ENCODE measurements at regions not wholly inside any gene's neighbourhood (a gene's known extent, or its start where the extent isn't known, plus 50 kb on each side); places are given as distances from the start of the nearest gene placed in this dataset.
A peak's percentile ranks its signal among the peaks of the same experiment; 100 is the strongest.

- no peak for TF ChIP-seq CTCF (conservative IDR thresholded peaks at IDR 0.05; ENCODE audit: low read depth, low read length)
- H3K4me3 ChIP-seq (ENCODE audit: low read depth, low read length), result no peak overlapping the region
- DNase-seq (ENCODE audit: low read depth), result no peak
Measured at GRCh38 chr15:25510146-25510545, 71.3 kb upstream of the UBE3A start.

GRCh38 chr15:25509703-25510102 is 70.9 kb upstream of the UBE3A start:
- DNase-seq (ENCODE audit: low read depth), result no peak
- no peak for TF ChIP-seq CTCF (conservative IDR thresholded peaks at IDR 0.05; ENCODE audit: low read depth, low read length)
- no peak overlapping the region for H3K4me3 ChIP-seq (ENCODE audit: low read depth, low read length)

GRCh38 chr15:25508369-25509002 is 69.7 kb upstream of the UBE3A start:
- no peak for DNase-seq (ENCODE audit: low read depth)
- no peak overlapping the region for H3K4me3 ChIP-seq (ENCODE audit: low read depth, low read length)
- peak; percentile 79 for TF ChIP-seq CTCF (conservative IDR thresholded peaks at IDR 0.05; ENCODE audit: low read depth, low read length)

- no peak overlapping the region for H3K4me3 ChIP-seq (ENCODE audit: low read depth, low read length)
- DNase-seq (ENCODE audit: low read depth), result no peak
- TF ChIP-seq CTCF (conservative IDR thresholded peaks at IDR 0.05; ENCODE audit: low read depth, low read length), result no peak
Measured at GRCh38 chr15:25504307-25504706, 65.5 kb upstream of the UBE3A start.

GRCh38 chr15:25501828-25502446 is 63.1 kb upstream of the UBE3A start:
- peak; percentile 64 for TF ChIP-seq CTCF (conservative IDR thresholded peaks at IDR 0.05; ENCODE audit: low read depth, low read length)
- H3K4me3 ChIP-seq (ENCODE audit: low read depth, low read length), result no peak overlapping the region
- DNase-seq (ENCODE audit: low read depth), result peak; percentile 6

- H3K4me3 ChIP-seq (ENCODE audit: low read depth, low read length), result no peak overlapping the region
- TF ChIP-seq CTCF (conservative IDR thresholded peaks at IDR 0.05; ENCODE audit: low read depth, low read length), result no peak
- no peak for DNase-seq (ENCODE audit: low read depth)
Measured at GRCh38 chr15:25498835-25499234, 60.0 kb upstream of the UBE3A start.

- no peak overlapping the region for H3K4me3 ChIP-seq (ENCODE audit: low read depth, low read length)
- DNase-seq (ENCODE audit: low read depth), result no peak
- no peak for TF ChIP-seq CTCF (conservative IDR thresholded peaks at IDR 0.05; ENCODE audit: low read depth, low read length)
Measured at GRCh38 chr15:25497934-25498333, 59.1 kb upstream of the UBE3A start.

Data from epithelial cell of proximal tubule (primary cell).